ENCODE measurements at regions not wholly inside any gene's neighbourhood (a gene's known extent, or its start where the extent isn't known, plus 50 kb on each side); places are given as distances from the start of the nearest gene placed in this dataset.
"Not testable (repeated sequence)": the region's sequence is repeated elsewhere in the genome, so short reads cannot be mapped to it uniquely, and the experiment has no call there.

GRCh38 chr14:105605464-105606304, 79.3 kb downstream of the TMEM121 start:
- H3K4me1 ChIP-seq (ENCODE audit: low read depth), result no peaks in the 10 kb centered on the region
- no peaks in the 10 kb centered on the region for H3K27me3 ChIP-seq
- no peak overlapping the region for H3K27ac ChIP-seq
- H3K36me3 ChIP-seq, result no peaks in the 10 kb centered on the region
- no peak for DNase-seq (ENCODE audit: low read depth in 1 of 2, low spot score in 1 of 2)
- H3K4me3 ChIP-seq, result no peak overlapping the region
- TF ChIP-seq CTCF (IDR thresholded peaks at IDR 0.05; ENCODE audit: low read depth, low read length), result no peak
- H3K9me3 ChIP-seq (ENCODE audit: low read depth), result no peaks in the 10 kb centered on the region

- H3K4me3 ChIP-seq; H3K36me3 ChIP-seq; H3K4me1 ChIP-seq (ENCODE audit: low read depth); H3K27ac ChIP-seq; H3K9me3 ChIP-seq (ENCODE audit: low read depth); DNase-seq (ENCODE audit: low read depth in 1 of 2, low spot score in 1 of 2); H3K27me3 ChIP-seq: not testable (repeated sequence)
Observed at GRCh38 chr14:105606305-105606975, 80.1 kb downstream of the TMEM121 start.

- H3K36me3 ChIP-seq, H3K4me3 ChIP-seq: not testable (repeated sequence)
Observed at GRCh38 chr14:105607025-105607424, 80.6 kb downstream of the TMEM121 start.

GRCh38 chr14:105614987-105615386, 88.6 kb downstream of the TMEM121 start:
- not testable (repeated sequence) for H3K27me3 ChIP-seq; H3K4me1 ChIP-seq (ENCODE audit: low read depth); H3K36me3 ChIP-seq; DNase-seq (ENCODE audit: low read depth in 1 of 2, low spot score in 1 of 2); H3K9me3 ChIP-seq (ENCODE audit: low read depth); H3K4me3 ChIP-seq; H3K27ac ChIP-seq

More at GRCh38 chr14:105607025-105607424, 80.6 kb downstream of the TMEM121 start:
- H3K27me3 ChIP-seq; DNase-seq (ENCODE audit: low read depth in 1 of 2, low spot score in 1 of 2); H3K27ac ChIP-seq; H3K4me1 ChIP-seq (ENCODE audit: low read depth); H3K9me3 ChIP-seq (ENCODE audit: low read depth): not testable (repeated sequence)

GRCh38 chr14:105615986-105616801, 89.8 kb downstream of the TMEM121 start:
- not testable (repeated sequence) for DNase-seq (ENCODE audit: low read depth in 1 of 2, low spot score in 1 of 2); H3K27ac ChIP-seq; H3K4me3 ChIP-seq; H3K9me3 ChIP-seq (ENCODE audit: low read depth); H3K36me3 ChIP-seq; H3K4me1 ChIP-seq (ENCODE audit: low read depth); H3K27me3 ChIP-seq

GRCh38 chr14:105616802-105617192, 90.4 kb downstream of the TMEM121 start:
- Histone ChIP-seq H3K36me3 (no peaks in the 10 kb centered on the region), H3K9me3 (ENCODE audit: low read depth) (no peaks in the 10 kb centered on the region), H3K27me3 (no peaks in the 10 kb centered on the region), H3K4me1 (ENCODE audit: low read depth) (no peaks in the 10 kb centered on the region), H3K27ac (no peak overlapping the region), H3K4me3 (no peak overlapping the region)
- DNase-seq (ENCODE audit: low read depth in 1 of 2, low spot score in 1 of 2), result no peak
- no peak for TF ChIP-seq CTCF (IDR thresholded peaks at IDR 0.05; ENCODE audit: low read depth, low read length)

GRCh38 chr14:105617201-105617777, 90.9 kb downstream of the TMEM121 start:
- Histone ChIP-seq H3K9me3 (ENCODE audit: low read depth) (no peaks in the 10 kb centered on the region), H3K4me3 (no peak overlapping the region), H3K27ac (no peak overlapping the region), H3K4me1 (ENCODE audit: low read depth) (no peaks in the 10 kb centered on the region), H3K27me3 (no peaks in the 10 kb centered on the region), H3K36me3 (no peaks in the 10 kb centered on the region)
- DNase-seq (ENCODE audit: low read depth in 1 of 2, low spot score in 1 of 2), result no peak
- no peak for TF ChIP-seq CTCF (IDR thresholded peaks at IDR 0.05; ENCODE audit: low read depth, low read length)

GRCh38 chr14:105617805-105618204, 91.4 kb downstream of the TMEM121 start:
- DNase-seq (ENCODE audit: low read depth in 1 of 2, low spot score in 1 of 2); H3K4me1 ChIP-seq (ENCODE audit: low read depth); H3K9me3 ChIP-seq (ENCODE audit: low read depth); H3K27ac ChIP-seq; H3K36me3 ChIP-seq; H3K4me3 ChIP-seq; H3K27me3 ChIP-seq: not testable (repeated sequence)

GRCh38 chr14:105619324-105619723, 92.9 kb downstream of the TMEM121 start:
- H3K4me3 ChIP-seq; H3K27me3 ChIP-seq; H3K27ac ChIP-seq; H3K36me3 ChIP-seq; H3K9me3 ChIP-seq (ENCODE audit: low read depth); DNase-seq (ENCODE audit: low read depth in 1 of 2, low spot score in 1 of 2); H3K4me1 ChIP-seq (ENCODE audit: low read depth): not testable (repeated sequence)

GRCh38 chr14:105620178-105620864, 93.9 kb downstream of the TMEM121 start:
- H3K36me3 ChIP-seq; H3K27me3 ChIP-seq; H3K9me3 ChIP-seq (ENCODE audit: low read depth); H3K27ac ChIP-seq; H3K4me3 ChIP-seq; DNase-seq (ENCODE audit: low read depth in 1 of 2, low spot score in 1 of 2); H3K4me1 ChIP-seq (ENCODE audit: low read depth): not testable (repeated sequence)
